ENCODE measurements at regions not wholly inside any gene's neighbourhood (a gene's known extent, or its start where the extent isn't known, plus 50 kb on each side); places are given as distances from the start of the nearest gene placed in this dataset.

DNA sequence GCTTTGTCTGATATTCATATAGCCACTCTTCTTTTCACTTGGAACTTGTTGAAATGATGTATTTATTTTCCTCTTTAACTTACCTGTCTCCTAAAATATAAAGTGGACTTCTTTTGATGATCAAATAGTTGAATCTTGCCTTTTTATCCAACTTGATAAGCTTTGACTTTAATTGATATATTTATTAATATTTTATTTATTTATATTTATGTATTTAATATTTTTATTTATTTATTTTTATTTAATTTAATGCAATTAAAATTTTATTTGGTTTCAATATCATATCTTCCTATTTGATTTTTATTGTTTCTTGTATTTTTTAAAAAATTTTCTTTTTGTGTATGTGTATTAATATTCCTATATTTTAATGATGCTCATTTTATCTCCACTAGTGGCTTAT lies 555.1 kb upstream of the EPHA6 start:
- TF ChIP-seq, protein P1, sequence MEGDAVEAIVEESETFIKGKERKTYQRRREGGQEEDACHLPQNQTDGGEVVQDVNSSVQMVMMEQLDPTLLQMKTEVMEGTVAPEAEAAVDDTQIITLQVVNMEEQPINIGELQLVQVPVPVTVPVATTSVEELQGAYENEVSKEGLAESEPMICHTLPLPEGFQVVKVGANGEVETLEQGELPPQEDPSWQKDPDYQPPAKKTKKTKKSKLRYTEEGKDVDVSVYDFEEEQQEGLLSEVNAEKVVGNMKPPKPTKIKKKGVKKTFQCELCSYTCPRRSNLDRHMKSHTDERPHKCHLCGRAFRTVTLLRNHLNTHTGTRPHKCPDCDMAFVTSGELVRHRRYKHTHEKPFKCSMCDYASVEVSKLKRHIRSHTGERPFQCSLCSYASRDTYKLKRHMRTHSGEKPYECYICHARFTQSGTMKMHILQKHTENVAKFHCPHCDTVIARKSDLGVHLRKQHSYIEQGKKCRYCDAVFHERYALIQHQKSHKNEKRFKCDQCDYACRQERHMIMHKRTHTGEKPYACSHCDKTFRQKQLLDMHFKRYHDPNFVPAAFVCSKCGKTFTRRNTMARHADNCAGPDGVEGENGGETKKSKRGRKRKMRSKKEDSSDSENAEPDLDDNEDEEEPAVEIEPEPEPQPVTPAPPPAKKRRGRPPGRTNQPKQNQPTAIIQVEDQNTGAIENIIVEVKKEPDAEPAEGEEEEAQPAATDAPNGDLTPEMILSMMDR (IDR thresholded peaks at IDR 0.05) = no peak
- TF ChIP-seq POLR2A (IDR thresholded peaks at IDR 0.05) (no peak), EP300 (IDR thresholded peaks at IDR 0.05) (no peak)

All from upper lobe of left lung (tissue), 4 donors.